NB4 (cell line): ENCODE measurements at regions not wholly inside any gene's neighbourhood (a gene's known extent, or its start where the extent isn't known, plus 50 kb on each side); places are given as distances from the start of the nearest gene placed in this dataset.

Experiments
- DNase-seq: peaks from one replicate; pipeline ENCODE4 v3.0.0; 2010; ENCODE audit warnings: low read depth
- H3K4me3 ChIP-seq: one replicate; pipeline ENCODE4 v1.5.1; 2011; ENCODE audit warnings: mild to moderate bottlenecking, low read depth, low read length, moderate library complexity
- CTCF ChIP-seq: IDR thresholded peaks from one replicate; pipeline ENCODE4 v1.5.1; 2012; ENCODE audit warnings: low read depth, low read length
- MAX ChIP-seq: IDR thresholded peaks from 2 replicates; pipeline ENCODE4 v1.6.1; 2011; ENCODE audit warnings: low read depth, low read length
- MYC ChIP-seq: IDR thresholded peaks from 2 replicates; pipeline ENCODE4 v1.6.1; 2011; ENCODE audit warnings: low read depth, low read length
- POLR2A ChIP-seq: IDR thresholded peaks from 2 replicates; pipeline ENCODE4 v1.6.1; 2011; ENCODE audit warnings: mild to moderate bottlenecking; ENCODE audit not compliant: insufficient read length; ENCODE audit errors: extremely low read depth

GRCh38 chr5:124421584-124421983 is 324.9 kb downstream of the ZNF608 start:
- no peak overlapping the region for H3K4me3 ChIP-seq
- no peak for DNase-seq
- TF ChIP-seq CTCF, result no peak

GRCh38 chr5:124420952-124421351 is 325.5 kb downstream of the ZNF608 start:
- no peak for TF ChIP-seq MYC
- TF ChIP-seq CTCF, result no peak
- no peak for TF ChIP-seq MAX
- TF ChIP-seq POLR2A, result no peak
- no peak overlapping the region for H3K4me3 ChIP-seq
- no peak for DNase-seq

- no peak for DNase-seq
- no peak overlapping the region for H3K4me3 ChIP-seq
- no peak for TF ChIP-seq MYC
- TF ChIP-seq POLR2A, result no peak
- no peak for TF ChIP-seq MAX
- no peak for TF ChIP-seq CTCF
These were observed 326.9 kb downstream of the ZNF608 start for GRCh38 chr5:124419531-124419930.

- DNase-seq, result no peak
- TF ChIP-seq CTCF, result no peak
- TF ChIP-seq MAX, result no peak
- no peak for TF ChIP-seq POLR2A
- no peak for TF ChIP-seq MYC
- no peak overlapping the region for H3K4me3 ChIP-seq
These were observed 328.0 kb downstream of the ZNF608 start for GRCh38 chr5:124418390-124418789.

- TF ChIP-seq MAX (no peak), POLR2A (no peak), MYC (no peak), CTCF (no peak)
- no peak for DNase-seq
- H3K4me3 ChIP-seq, result no peak overlapping the region
These were observed 329.2 kb downstream of the ZNF608 start for GRCh38 chr5:124417196-124417595.

- H3K4me3 ChIP-seq, result no peak overlapping the region
- no peak for TF ChIP-seq MYC
- no peak for TF ChIP-seq POLR2A
- no peak for TF ChIP-seq CTCF
- no peak for TF ChIP-seq MAX
- DNase-seq, result no peak
These were observed 329.8 kb downstream of the ZNF608 start for GRCh38 chr5:124416627-124417026.
